GM13976 (cell line): ENCODE measurements at regions not wholly inside any gene's neighbourhood (a gene's known extent, or its start where the extent isn't known, plus 50 kb on each side); places are given as distances from the start of the nearest gene placed in this dataset.

Experiments
- DNase-seq: peaks from one replicate; pipeline ENCODE4 v3.0.0; 2012; ENCODE audit warnings: low spot score
- in situ Hi-C: fragments of 300-500 bp; cut with MboI; formaldehyde crosslinking; loops from one replicate; pipeline ENCODE4 v1.12.0; 2022; ENCODE audit warnings: low sequenced_read_pairs, mixed read lengths, inconsistent platforms; ENCODE audit not compliant: unreplicated experiment
- TF ChIP-seq, protein P1 (sequence below): IDR thresholded peaks from 2 replicates; pipeline ENCODE4 v1.5.1; 2012; ENCODE audit warnings: borderline replicate concordance, mild to moderate bottlenecking; ENCODE audit not compliant: insufficient read depth; ENCODE audit errors: extremely low read depth, missing control alignments, control extremely low read depth

DNA sequence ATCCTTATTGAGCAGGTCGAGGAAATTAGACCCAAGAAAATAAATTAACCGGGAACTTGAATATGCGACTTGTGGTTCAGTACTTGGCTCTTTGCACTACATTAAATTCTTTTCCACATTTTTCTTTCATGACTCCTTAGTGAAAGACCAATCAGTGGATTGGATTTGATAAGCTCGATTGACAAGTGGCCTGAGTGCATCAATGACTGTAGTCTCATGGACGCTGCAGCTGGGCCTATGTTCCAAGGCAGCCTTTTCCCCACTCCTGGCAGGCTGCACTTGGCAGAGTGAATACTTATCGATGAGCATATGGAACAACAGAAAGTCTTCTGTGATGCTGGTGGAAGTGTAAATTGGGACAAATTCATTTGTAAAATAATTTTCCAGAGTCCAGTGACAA lies 210.8 kb upstream of the EXOC2 start:
- DNase-seq, result no peak
- TF ChIP-seq, protein P1, sequence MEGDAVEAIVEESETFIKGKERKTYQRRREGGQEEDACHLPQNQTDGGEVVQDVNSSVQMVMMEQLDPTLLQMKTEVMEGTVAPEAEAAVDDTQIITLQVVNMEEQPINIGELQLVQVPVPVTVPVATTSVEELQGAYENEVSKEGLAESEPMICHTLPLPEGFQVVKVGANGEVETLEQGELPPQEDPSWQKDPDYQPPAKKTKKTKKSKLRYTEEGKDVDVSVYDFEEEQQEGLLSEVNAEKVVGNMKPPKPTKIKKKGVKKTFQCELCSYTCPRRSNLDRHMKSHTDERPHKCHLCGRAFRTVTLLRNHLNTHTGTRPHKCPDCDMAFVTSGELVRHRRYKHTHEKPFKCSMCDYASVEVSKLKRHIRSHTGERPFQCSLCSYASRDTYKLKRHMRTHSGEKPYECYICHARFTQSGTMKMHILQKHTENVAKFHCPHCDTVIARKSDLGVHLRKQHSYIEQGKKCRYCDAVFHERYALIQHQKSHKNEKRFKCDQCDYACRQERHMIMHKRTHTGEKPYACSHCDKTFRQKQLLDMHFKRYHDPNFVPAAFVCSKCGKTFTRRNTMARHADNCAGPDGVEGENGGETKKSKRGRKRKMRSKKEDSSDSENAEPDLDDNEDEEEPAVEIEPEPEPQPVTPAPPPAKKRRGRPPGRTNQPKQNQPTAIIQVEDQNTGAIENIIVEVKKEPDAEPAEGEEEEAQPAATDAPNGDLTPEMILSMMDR, result no peak
- in situ Hi-C loops, result no loop called here

DNA sequence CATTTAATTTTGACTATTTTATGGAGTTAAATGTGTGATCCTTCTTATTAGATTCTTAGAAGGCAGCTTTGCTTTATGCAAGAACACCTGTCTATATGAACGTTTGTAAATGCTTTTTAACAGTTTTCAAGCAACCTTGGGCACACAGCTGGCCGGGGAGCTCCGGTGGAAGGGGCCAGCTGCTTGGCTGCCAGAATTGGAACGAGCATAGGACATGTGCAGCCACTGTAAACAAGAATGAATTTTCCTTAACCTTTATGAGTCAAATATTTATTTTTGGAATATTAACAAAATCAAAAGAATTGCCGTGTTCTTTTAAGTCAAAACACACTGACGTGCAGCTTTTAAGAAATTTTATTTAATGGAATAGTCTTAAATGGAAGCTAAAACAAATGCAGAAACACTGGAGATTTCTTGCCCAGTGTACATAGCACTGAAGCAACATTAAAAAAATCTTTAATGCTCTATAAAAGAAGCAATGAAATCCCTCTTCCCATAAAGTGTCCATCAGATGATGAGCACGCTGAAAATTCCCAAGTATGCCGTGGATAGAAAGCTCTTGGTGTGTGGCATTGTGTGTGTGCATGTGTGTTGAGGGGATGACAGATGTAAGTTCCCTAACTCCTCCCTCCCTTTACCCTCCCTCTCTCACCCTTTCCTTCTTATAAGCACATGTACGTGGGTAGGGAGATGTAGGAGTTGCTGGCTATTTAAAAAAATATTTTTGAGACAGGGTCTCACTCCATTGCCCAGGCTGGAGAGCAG lies 208.9 kb upstream of the EXOC2 start:
- no peak for DNase-seq
- TF ChIP-seq, protein P1, result no peak
- in situ Hi-C loops, result no loop called here

DNA sequence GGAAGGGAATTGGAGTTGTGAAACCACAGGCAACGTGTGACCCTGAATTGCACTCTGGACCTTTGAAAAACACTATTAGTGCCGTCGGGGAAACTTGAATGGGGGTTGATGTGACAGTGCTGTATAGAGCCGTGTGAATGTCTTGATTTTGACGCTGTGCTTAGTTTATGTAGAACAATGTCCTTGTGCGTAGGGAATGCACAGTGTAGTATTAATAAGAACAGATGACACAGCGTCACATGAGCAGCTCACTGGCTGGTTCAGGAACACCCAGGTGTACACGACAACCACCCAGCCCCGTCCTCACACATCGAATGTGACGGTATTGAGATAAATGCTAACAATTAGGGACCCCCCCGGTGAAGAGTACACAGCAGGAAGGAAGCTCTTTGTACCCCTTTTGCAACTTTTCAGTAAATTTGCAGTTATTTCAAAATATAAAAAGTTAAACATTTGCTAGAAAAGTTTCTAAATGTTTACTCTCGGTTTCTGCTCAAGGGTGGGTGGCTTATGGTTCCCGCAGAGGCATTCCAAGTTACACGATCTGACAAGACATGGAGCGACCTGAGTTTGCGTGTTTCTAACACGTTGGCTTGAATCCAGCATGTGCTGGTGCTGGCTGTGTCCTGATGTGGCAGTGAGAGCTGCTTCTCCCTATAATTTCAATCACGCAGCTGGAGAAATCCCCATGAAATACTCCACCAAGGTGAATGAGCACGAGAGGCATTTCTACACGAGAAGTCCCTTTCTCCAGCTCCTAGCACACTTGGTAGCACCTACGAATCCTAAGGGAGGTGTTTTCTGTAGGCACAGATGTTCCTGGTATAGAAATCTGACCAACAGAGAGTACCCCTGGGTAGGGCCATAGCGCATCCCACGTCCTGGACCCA lies 208.0 kb upstream of the EXOC2 start:
- in situ Hi-C loops, result no loop called here

GRCh38 chr6:897528-898207 lies 204.7 kb upstream of the EXOC2 start:
- in situ Hi-C loops, result loop anchor here (25.0 kb wide), 1 partner anchor 310 kb away; no protein-coding TSS in a partner anchor
- TF ChIP-seq, protein P1, result no peak
- DNase-seq, result no peak

More for the DNA sequence above, 208.0 kb upstream of the EXOC2 start:
- TF ChIP-seq, protein P1, result no peak
- no peak for DNase-seq

- in situ Hi-C loops, result loop anchor here (25.0 kb wide), 1 partner anchor 307 kb away; no protein-coding TSS in a partner anchor
- DNase-seq, result no peak
- TF ChIP-seq, protein P1, result peak; percentile 20
Measured at GRCh38 chr6:894274-894673, 201.3 kb upstream of the EXOC2 start.

DNA sequence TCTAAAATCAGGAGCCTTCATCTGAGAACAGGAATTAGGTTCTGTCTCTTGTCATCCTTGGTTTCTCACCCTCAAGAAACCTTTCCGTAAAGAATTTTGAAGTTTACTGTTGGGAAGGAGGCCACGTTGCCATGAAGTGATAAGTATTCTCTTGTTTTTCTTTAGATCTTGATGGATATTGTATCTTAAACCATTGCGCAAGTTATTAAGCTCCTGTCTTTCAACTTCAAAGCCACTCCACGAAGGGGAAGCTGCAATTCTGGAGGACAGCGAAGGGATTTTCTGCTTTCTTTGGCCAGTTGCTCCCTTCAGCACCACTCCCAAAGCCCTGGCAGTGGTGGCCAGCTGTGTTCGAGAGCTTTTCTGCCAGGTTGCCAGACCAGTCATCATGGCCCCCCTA lies 198.1 kb upstream of the EXOC2 start:
- TF ChIP-seq, protein P1, result no peak
- DNase-seq, result no peak
- in situ Hi-C loops, result loop anchor here (25.0 kb wide), 1 partner anchor 304 kb away; no protein-coding TSS in a partner anchor
